GM18502 (cell line): ENCODE measurements at regions not wholly inside any gene's neighbourhood (a gene's known extent, or its start where the extent isn't known, plus 50 kb on each side); places are given as distances from the start of the nearest gene placed in this dataset.

Source experiments
- ATAC-seq: cut with Tn5 transposase; IDR thresholded peaks from one replicate; pipeline ENCODE4 v1.9.1; 2021; ENCODE audit warnings: mild to moderate bottlenecking; ENCODE audit not compliant: unreplicated experiment, poor library complexity

GRCh38 chr2:71853858-71854257 is 293.8 kb downstream of the CYP26B1 start:
- no peak for ATAC-seq

- ATAC-seq = no peak
These were observed 295.4 kb downstream of the CYP26B1 start for GRCh38 chr2:71852141-71852711.

DNA sequence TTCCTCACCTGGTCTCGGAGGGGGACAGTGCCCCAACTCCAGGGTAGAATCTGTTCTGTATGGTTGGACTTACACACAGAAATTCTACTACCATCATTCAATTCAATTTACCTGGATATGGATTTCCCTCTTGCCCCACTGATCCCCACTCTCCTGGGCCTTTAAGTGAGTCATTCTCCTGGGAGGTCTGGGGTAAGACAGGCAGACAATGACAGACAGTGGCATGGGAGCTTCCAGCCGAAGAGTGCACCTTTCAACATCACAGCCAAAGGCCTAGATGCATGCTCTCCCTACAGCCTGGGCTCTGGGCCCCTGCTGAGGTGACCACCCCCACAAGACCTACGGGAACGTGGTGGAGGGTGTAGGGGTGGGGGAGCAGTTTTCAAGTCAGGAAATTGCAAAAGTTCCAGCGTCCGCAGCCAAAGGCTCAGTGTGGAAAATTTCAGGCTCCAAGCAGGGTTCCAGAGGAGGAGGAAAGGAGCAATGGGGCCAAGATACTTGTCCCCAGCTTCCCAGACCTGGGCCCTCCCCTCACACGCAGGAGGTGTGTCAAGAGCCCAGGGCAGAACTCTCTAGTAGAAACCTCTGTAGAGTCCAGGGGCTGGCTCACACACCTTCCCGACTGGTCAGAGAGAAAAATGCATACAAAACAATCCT is 296.4 kb downstream of the CYP26B1 start:
- ATAC-seq = no peak

GRCh38 chr2:71850306-71850801 is 297.3 kb downstream of the CYP26B1 start:
- ATAC-seq = no peak

DNA sequence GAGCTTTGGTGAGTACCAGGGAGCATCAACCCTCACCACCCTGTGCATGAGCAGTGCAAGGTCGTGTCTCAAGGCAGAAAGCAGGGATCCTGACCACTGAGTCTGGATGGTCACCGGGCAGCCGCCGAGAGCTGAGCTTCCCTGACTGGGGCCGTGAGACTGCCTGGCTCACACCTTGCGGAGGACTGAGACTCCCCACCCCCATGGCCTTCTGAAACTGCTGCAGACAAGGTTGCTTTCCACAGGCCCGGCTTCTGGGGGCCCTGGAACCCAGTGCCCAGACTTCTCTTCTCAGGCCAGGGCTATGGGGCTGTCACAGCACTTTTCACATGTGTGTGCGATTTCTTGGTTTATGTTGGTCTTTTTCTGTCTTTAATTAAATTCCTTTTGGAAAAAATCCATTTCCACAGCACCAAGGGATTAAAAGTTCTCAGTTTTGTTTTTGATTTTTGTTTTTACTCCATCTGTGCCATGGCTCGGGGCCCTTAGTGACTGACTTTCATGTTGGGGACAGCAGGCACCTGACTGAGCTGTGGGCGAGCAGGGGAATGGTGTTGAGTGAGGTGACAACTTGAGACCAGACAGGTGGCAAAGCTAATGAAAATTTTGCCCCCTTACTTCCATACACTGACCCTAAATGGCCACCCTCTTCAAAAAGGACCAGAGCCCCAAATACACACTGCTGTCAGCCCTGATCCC is 297.9 kb downstream of the CYP26B1 start:
- ATAC-seq = no peak

DNA sequence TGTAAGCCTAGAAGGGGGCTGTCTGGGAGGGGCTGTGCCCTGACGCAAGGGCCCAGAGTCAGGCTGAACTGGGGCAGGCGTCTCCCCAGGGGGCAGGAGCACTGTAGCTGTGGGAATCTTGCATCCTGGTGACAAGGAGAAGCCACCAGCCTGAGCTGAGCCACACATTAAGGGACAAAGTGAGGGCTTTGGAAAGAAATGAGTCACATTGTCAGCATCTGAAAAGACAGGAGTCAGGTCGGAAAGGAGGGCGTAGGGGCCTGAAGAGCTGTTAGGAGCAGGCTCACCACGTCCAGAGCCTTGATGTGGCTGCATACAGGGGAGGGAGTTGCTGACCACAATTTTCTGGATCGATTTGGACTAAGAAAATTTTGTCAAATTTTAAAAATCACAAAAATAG is 298.6 kb downstream of the CYP26B1 start:
- no peak for ATAC-seq

GRCh38 chr2:71846669-71847291 is 300.9 kb downstream of the CYP26B1 start:
- no peak for ATAC-seq

- ATAC-seq = no peak
These were observed 301.6 kb downstream of the CYP26B1 start for GRCh38 chr2:71846072-71846471.

DNA sequence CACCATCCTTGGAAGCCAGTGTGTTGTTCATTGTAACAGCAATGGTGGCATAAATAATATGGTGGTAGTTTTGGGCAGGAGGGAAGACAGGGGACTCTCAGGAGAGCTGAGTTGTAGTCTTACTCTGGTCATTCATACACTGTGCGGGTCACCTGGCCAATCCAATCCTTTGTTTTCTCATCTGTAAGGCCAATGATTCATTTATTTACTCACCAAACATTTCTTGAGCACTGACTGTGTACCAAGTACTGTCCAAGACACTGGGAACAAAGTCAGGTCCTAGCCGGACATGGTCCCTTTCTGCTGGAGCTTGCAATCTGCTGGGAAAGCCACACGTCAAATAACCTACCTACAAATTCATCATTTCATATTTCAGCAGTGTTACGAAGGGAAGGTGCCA is 302.7 kb downstream of the CYP26B1 start:
- no peak for ATAC-seq

DNA sequence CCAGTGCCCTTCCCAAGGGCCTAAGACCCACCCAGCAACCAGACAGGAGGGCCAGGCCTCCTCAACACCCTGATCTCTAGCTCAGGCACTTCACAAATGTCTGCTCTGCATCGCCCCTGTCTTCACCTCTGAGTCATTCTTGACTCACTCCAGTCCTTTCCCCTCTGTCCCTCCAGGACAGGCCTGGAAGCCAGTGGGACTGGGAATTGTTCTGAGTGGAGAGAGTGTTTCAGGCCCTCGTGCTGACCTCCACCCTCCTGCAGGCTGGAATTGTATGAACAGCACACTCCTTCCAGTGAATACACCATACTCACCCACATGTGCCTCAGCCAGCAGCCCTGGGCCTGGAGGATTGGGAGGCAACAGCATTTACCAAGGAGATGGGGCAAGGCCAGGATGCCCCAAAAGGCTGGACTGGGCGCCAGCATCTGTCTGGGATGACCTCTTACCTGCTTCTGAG is 304.2 kb downstream of the CYP26B1 start:
- ATAC-seq = no peak

- ATAC-seq = no peak
These were observed 304.9 kb downstream of the CYP26B1 start for GRCh38 chr2:71842744-71843143.

DNA sequence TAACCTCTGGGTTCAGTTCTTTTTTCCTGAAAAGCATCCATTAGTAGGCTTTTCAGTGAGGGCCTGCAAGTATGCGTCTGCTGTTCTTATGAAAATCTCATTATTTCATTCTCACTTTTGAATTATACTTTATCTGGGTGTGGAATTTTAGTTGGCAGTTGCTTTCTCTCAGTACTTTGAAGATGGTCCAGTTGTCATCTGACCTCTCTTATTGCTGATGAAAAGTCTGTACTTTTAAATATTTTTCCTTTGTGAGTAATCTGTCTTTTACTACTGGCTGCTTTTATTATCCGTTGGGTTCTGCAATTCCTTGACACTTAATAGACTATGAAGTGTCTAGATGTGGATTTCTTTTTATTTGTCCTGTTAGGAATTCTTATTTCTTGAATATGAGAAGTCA is 307.8 kb downstream of the CYP26B1 start:
- ATAC-seq = no peak

GRCh38 chr2:71834796-71835195 is 312.9 kb downstream of the CYP26B1 start:
- ATAC-seq = no peak

GRCh38 chr2:71833855-71834560 is 313.7 kb downstream of the CYP26B1 start:
- no peak for ATAC-seq

DNA sequence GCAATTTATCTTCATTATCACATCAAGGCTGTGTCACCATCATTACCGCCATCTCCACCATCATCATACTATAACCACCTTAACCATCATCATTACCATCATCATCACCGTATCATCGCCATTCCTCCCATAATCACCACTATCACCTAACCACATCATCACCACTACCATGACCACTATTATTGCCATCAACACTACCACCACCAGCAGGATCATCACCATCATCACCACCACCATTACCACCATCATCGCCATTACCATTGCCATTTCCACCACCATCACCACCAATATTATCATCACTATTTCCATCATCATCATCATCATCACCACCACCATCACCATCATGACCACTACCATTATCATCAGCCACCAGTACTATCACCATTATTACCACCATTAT is 314.4 kb downstream of the CYP26B1 start:
- ATAC-seq = no peak

DNA sequence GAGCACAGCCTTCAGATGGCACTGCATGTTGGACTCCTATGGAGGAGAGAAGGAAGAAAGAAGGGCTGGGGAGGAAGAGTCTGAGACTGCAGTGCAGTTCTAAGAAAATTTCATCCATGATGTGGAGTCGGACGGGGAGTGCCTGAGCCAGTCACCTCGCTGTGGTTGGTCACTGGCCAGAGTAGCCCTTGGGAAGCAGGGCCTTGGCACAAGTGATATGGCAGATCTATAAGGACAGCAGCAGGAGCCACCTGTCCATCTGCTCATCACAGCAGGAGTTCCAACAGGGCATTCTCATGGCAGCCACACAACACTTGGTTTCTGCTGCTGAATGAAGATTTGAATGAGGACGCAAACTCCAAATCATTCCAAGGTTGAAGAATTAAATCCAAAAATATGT is 314.8 kb downstream of the CYP26B1 start:
- no peak for ATAC-seq

- no peak for ATAC-seq
These were observed 315.3 kb downstream of the CYP26B1 start for GRCh38 chr2:71832388-71832787.

DNA sequence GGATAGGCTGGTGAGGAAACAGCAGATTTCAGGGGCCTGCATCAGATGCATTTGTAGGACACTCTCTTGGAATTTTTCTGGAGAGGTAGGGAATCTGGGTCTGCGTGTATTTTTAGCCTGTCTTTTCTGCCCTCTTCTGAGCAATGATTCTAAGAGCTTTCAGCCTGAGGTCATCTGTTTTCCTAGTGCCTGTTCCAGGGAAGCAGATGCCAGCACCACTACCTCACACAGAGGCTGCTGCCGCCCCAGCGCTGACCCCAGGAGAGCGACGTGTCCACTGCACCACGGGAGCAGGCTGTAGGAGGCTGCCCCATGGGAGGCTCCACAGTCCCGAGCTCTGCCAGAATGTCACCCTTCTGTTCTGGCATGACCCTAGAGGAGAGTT is 316.5 kb downstream of the CYP26B1 start:
- ATAC-seq = no peak

DNA sequence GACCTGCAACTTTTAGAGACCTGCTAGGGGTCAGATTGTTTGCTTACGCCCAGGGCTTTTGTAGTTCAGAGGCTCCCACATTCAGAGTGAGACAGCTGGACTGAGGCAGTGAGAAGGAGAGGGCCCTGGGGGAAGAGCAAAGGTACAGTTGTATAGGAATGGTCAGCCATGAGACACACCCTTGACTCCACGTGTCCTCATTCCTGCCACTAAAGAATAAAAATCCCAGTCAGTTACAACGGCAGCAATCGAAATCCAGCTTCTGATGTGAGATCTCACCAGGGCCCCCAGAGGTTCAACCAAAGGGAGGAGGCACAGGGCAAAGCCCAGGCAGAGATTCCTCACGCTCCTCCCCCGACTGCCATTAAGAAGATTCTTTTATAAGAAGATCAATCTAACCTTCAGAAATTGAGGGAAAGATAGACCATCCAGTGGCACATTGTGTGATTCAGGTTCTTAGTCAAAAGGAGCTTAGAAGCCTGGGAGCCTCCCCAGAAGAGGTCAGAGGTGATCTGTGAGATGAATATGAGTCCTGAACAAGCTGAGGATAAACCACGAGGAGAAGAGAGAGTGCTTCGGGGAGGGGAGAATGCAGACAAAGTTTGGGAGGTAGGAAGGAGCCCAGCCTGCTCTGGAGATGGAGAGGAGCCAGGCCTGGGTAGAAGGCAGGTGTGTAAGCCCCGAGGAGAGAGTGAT is 317.0 kb downstream of the CYP26B1 start:
- no peak for ATAC-seq

- ATAC-seq = no peak
These were observed 318.7 kb downstream of the CYP26B1 start for GRCh38 chr2:71829008-71829407.
